Muscle of leg (tissue), 3 donors: ENCODE measurements at regions not wholly inside any gene's neighbourhood (a gene's known extent, or its start where the extent isn't known, plus 50 kb on each side); places are given as distances from the start of the nearest gene placed in this dataset.
A peak's percentile ranks its signal among the peaks of the same experiment; 100 is the strongest.

Experiments
- DNase-seq: peaks from one replicate; pipeline ENCODE4 v3.0.0; 2013
- H3K27ac ChIP-seq: one replicate; pipeline ENCODE4 v1.5.1; 2013; ENCODE audit warnings: mild to moderate bottlenecking, low read length, control low read depth
- H3K27me3 ChIP-seq: one replicate; pipeline ENCODE4 v1.6.1; 2013; ENCODE audit warnings: low read length; ENCODE audit not compliant: control insufficient read depth, insufficient read depth
- H3K36me3 ChIP-seq: one replicate; pipeline ENCODE4 v1.6.1; 2013; ENCODE audit warnings: low read length; ENCODE audit not compliant: control insufficient read depth, insufficient read depth
- H3K4me1 ChIP-seq: one replicate; pipeline ENCODE4 v1.6.1; 2013; ENCODE audit warnings: low read length; ENCODE audit not compliant: control insufficient read depth, insufficient read depth
- H3K4me3 ChIP-seq: one replicate; pipeline ENCODE4 v1.5.1; 2013; ENCODE audit warnings: low read length, control low read depth
- H3K9me3 ChIP-seq: replicated peaks from 2 replicates; pipeline ENCODE4 v1.6.1; 2013; ENCODE audit warnings: low read depth, low read length; ENCODE audit not compliant: control insufficient read depth
- whole genome bisulfite sequencing: methylation state at CpG from one replicate; pipeline ENCODE4 v1.1.5; 2013; ENCODE audit warnings: missing lambda C conversion rate; ENCODE audit not compliant: insufficient coverage; 5-methylcytosine and 5-hydroxymethylcytosine counted together

GRCh38 chr14:71363946-71364925 lies 457.0 kb downstream of the PCNX1 start:
- Histone ChIP-seq H3K4me3 (no peak overlapping the region), H3K9me3 (no peaks in the 10 kb centered on the region), H3K27ac (peak overlapping the region; percentile 55), H3K27me3 (no peaks in the 10 kb centered on the region), H3K36me3 (no peaks in the 10 kb centered on the region), H3K4me1 (no peaks in the 10 kb centered on the region)
- DNase-seq, result peak; percentile 75
- WGBS, result no CpG with 5 or more reads among the region's 8 CpGs

- Histone ChIP-seq H3K36me3 (no peaks in the 10 kb centered on the region), H3K4me3 (no peak overlapping the region), H3K4me1 (no peaks in the 10 kb centered on the region), H3K27me3 (no peaks in the 10 kb centered on the region), H3K9me3 (no peaks in the 10 kb centered on the region), H3K27ac (no peak overlapping the region)
- DNase-seq, result no peak
- 70% methylated on average over 2 of the region's 4 CpGs for whole genome bisulfite sequencing
These were observed 458.1 kb downstream of the PCNX1 start for GRCh38 chr14:71365361-71365760.

GRCh38 chr14:71366861-71367260 lies 459.6 kb downstream of the PCNX1 start:
- Histone ChIP-seq H3K4me3 (no peak overlapping the region), H3K4me1 (no peaks in the 10 kb centered on the region), H3K27ac (no peak overlapping the region), H3K9me3 (no peaks in the 10 kb centered on the region), H3K27me3 (no peaks in the 10 kb centered on the region), H3K36me3 (no peaks in the 10 kb centered on the region)
- WGBS, result no CpG with 5 or more reads among the region's 4 CpGs
- no peak for DNase-seq

- H3K27ac ChIP-seq, result no peak overlapping the region
- WGBS, result no CpG with 5 or more reads among the region's 2 CpGs
These were observed 464.6 kb downstream of the PCNX1 start for GRCh38 chr14:71371711-71372396.

GRCh38 chr14:71372411-71372838 lies 465.2 kb downstream of the PCNX1 start:
- H3K27ac ChIP-seq, result no peak overlapping the region

More at GRCh38 chr14:71371711-71372396, 464.6 kb downstream of the PCNX1 start:
- H3K36me3 ChIP-seq, result no peaks in the 10 kb centered on the region
- H3K9me3 ChIP-seq, result no peaks in the 10 kb centered on the region
- DNase-seq, result no peak
- no peaks in the 10 kb centered on the region for H3K4me1 ChIP-seq
- no peak overlapping the region for H3K4me3 ChIP-seq
- H3K27me3 ChIP-seq, result no peaks in the 10 kb centered on the region

GRCh38 chr14:71373773-71374172 lies 466.5 kb downstream of the PCNX1 start:
- Histone ChIP-seq H3K27ac (no peak overlapping the region), H3K4me1 (no peaks in the 10 kb centered on the region), H3K4me3 (no peak overlapping the region), H3K36me3 (no peaks in the 10 kb centered on the region), H3K9me3 (no peaks in the 10 kb centered on the region), H3K27me3 (no peaks in the 10 kb centered on the region)
- no peak for DNase-seq
- 60% methylated on average over 1 of the region's 1 CpG for WGBS

More at GRCh38 chr14:71372411-71372838, 465.2 kb downstream of the PCNX1 start:
- Histone ChIP-seq H3K27me3 (no peaks in the 10 kb centered on the region), H3K4me3 (no peak overlapping the region), H3K36me3 (no peaks in the 10 kb centered on the region), H3K4me1 (no peaks in the 10 kb centered on the region), H3K9me3 (no peaks in the 10 kb centered on the region)
- DNase-seq, result peak; percentile 23
- no CpG with 5 or more reads among the region's 4 CpGs for WGBS

- DNase-seq, result no peak
- H3K27ac ChIP-seq, result no peak overlapping the region
- H3K4me1 ChIP-seq, result no peaks in the 10 kb centered on the region
- no peaks in the 10 kb centered on the region for H3K27me3 ChIP-seq
- H3K9me3 ChIP-seq, result no peaks in the 10 kb centered on the region
- no peaks in the 10 kb centered on the region for H3K36me3 ChIP-seq
- no CpG with 5 or more reads among the region's 1 CpG for WGBS
- no peak overlapping the region for H3K4me3 ChIP-seq
These were observed 467.7 kb downstream of the PCNX1 start for GRCh38 chr14:71374989-71375388.

- H3K27me3 ChIP-seq, result no peaks in the 10 kb centered on the region
- no peaks in the 10 kb centered on the region for H3K36me3 ChIP-seq
- H3K9me3 ChIP-seq, result no peaks in the 10 kb centered on the region
- DNase-seq, result no peak
- no peak overlapping the region for H3K27ac ChIP-seq
- H3K4me3 ChIP-seq, result no peak overlapping the region
- H3K4me1 ChIP-seq, result no peaks in the 10 kb centered on the region
- WGBS, result 95% methylated on average over 6 of the region's 28 CpGs
These were observed 469.8 kb downstream of the PCNX1 start for GRCh38 chr14:71377099-71377498.

- no peaks in the 10 kb centered on the region for H3K9me3 ChIP-seq
- no peak for DNase-seq
- no peaks in the 10 kb centered on the region for H3K27me3 ChIP-seq
- H3K27ac ChIP-seq, result no peak overlapping the region
- H3K36me3 ChIP-seq, result no peaks in the 10 kb centered on the region
- H3K4me1 ChIP-seq, result no peaks in the 10 kb centered on the region
- WGBS, result no CpG with 5 or more reads among the region's 2 CpGs
- H3K4me3 ChIP-seq, result no peak overlapping the region
These were observed 473.0 kb downstream of the PCNX1 start for GRCh38 chr14:71380271-71380670.

GRCh38 chr14:71381814-71382213 lies 474.6 kb downstream of the PCNX1 start:
- Histone ChIP-seq H3K4me3 (no peak overlapping the region), H3K9me3 (no peaks in the 10 kb centered on the region), H3K36me3 (no peaks in the 10 kb centered on the region), H3K27ac (no peak overlapping the region), H3K4me1 (no peaks in the 10 kb centered on the region), H3K27me3 (no peaks in the 10 kb centered on the region)
- no peak for DNase-seq
